ENCODE measurements at regions not wholly inside any gene's neighbourhood (a gene's known extent, or its start where the extent isn't known, plus 50 kb on each side); places are given as distances from the start of the nearest gene placed in this dataset.

DNA sequence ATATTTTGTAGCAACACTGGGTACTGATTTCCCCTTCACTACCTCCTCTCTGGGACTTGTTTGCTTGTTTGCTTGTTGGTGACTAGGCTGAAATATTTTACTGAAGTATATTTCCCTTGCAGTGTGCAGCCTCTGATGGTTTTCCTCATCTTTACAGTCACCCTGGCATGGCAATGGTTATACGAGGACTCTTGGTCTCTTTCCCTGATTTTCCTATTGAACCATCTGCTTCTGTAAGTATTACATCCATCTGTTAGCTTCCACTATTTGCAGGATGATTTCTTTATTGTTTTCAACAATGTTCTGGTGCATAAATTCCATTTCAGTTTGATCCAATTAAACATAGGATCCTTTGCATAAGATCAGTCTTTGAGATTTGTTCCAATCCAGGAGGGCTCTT is 465.1 kb downstream of the MEI4 start:
- no peak for TF ChIP-seq POLR2A (IDR thresholded peaks at IDR 0.05)
- TF ChIP-seq, protein P1, sequence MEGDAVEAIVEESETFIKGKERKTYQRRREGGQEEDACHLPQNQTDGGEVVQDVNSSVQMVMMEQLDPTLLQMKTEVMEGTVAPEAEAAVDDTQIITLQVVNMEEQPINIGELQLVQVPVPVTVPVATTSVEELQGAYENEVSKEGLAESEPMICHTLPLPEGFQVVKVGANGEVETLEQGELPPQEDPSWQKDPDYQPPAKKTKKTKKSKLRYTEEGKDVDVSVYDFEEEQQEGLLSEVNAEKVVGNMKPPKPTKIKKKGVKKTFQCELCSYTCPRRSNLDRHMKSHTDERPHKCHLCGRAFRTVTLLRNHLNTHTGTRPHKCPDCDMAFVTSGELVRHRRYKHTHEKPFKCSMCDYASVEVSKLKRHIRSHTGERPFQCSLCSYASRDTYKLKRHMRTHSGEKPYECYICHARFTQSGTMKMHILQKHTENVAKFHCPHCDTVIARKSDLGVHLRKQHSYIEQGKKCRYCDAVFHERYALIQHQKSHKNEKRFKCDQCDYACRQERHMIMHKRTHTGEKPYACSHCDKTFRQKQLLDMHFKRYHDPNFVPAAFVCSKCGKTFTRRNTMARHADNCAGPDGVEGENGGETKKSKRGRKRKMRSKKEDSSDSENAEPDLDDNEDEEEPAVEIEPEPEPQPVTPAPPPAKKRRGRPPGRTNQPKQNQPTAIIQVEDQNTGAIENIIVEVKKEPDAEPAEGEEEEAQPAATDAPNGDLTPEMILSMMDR (IDR thresholded peaks at IDR 0.05) = no peak
